ENCODE measurements at regions not wholly inside any gene's neighbourhood (a gene's known extent, or its start where the extent isn't known, plus 50 kb on each side); places are given as distances from the start of the nearest gene placed in this dataset.

DNA sequence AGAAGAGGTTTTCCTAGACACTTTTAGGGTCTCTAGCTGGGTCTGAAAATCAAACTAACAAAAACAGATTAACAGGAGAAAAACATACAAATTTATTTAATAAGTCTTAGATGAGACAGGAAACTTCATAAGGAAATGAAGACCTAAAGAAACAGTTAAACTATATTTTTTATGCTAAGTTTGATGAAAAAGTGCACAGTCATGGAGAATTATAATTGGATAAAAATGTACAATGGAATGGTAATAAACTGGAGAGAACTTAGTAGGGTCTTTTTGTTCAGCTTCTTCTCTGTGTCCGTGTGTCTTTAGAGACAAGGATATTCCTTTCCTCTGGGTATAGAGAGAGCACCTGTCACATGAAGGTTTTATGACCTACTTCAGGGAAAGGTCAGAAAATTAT is 323.4 kb downstream of the RAB38 start:
- WGBS, 2 donors: 62 to 63% methylated on average over 1 of the region's 1 CpG
- H3K4me3 ChIP-seq (ENCODE audit: low read depth, poor library complexity, severe bottlenecking): no peak overlapping the region
- no peak for TF ChIP-seq POLR2A (IDR thresholded peaks at IDR 0.05)
- TF ChIP-seq, protein P1, sequence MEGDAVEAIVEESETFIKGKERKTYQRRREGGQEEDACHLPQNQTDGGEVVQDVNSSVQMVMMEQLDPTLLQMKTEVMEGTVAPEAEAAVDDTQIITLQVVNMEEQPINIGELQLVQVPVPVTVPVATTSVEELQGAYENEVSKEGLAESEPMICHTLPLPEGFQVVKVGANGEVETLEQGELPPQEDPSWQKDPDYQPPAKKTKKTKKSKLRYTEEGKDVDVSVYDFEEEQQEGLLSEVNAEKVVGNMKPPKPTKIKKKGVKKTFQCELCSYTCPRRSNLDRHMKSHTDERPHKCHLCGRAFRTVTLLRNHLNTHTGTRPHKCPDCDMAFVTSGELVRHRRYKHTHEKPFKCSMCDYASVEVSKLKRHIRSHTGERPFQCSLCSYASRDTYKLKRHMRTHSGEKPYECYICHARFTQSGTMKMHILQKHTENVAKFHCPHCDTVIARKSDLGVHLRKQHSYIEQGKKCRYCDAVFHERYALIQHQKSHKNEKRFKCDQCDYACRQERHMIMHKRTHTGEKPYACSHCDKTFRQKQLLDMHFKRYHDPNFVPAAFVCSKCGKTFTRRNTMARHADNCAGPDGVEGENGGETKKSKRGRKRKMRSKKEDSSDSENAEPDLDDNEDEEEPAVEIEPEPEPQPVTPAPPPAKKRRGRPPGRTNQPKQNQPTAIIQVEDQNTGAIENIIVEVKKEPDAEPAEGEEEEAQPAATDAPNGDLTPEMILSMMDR (IDR thresholded peaks at IDR 0.05): no peak
- no peak for DNase-seq (ENCODE audit: low spot score in 2 of 2)
- intact Hi-C loops (cut with DNase I; ENCODE audit: low total_unique reads): no loop called here

DNA sequence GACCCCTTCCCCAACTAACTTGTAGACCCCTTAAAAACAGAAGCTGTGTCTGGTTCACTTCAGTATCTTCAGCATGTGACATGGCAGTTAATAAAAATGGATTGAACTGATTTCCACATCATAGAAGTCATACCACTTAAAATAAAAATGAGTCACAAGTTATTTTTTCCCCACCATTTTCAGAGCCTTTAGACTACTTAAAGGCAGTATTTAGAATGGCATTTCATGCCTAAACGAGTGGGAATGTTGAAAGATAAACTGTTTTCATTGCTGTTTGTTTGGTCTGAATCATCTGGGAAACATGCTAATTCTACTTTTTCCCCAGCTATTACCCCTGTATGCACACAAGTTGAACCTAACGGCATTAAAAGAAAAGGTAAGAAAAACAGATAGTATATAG is 324.0 kb downstream of the RAB38 start:
- H3K4me3 ChIP-seq (ENCODE audit: low read depth, poor library complexity, severe bottlenecking): no peak overlapping the region
- DNase-seq (ENCODE audit: low spot score in 2 of 2): no peak
- intact Hi-C loops (cut with DNase I; ENCODE audit: low total_unique reads): no loop called here
- TF ChIP-seq, protein P1 (IDR thresholded peaks at IDR 0.05): no peak
- TF ChIP-seq POLR2A (IDR thresholded peaks at IDR 0.05): no peak
- 52 to 53% methylated on average over 2 of the region's 2 CpGs for WGBS, 2 donors

DNA sequence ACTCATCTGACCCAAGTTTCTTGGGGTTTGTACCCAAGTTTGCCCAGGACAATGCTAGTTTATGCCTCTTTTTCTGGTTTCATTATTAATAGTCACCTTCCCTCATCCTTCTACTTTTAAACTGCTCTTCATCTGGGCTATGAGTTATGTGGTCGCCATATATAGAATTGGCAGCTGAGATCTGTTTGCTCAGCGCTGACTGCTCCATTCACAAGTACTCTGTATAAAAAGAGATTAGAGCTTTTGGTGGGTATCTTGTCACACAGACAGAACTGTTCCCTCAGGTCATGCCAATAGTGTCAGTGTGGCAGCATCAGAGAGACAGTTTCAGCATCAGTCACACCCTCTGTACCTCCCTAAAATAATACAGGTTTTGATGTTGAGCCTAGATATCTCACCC is 326.0 kb downstream of the RAB38 start:
- intact Hi-C loops (cut with DNase I; ENCODE audit: low total_unique reads): no loop called here
- TF ChIP-seq, protein P1 (IDR thresholded peaks at IDR 0.05): no peak
- TF ChIP-seq POLR2A (IDR thresholded peaks at IDR 0.05): no peak
- H3K4me3 ChIP-seq (ENCODE audit: low read depth, poor library complexity, severe bottlenecking): no peak overlapping the region
- 91 to 93% methylated on average over 2 of the region's 2 CpGs for WGBS, 2 donors
- no peak for DNase-seq (ENCODE audit: low spot score in 2 of 2)

DNA sequence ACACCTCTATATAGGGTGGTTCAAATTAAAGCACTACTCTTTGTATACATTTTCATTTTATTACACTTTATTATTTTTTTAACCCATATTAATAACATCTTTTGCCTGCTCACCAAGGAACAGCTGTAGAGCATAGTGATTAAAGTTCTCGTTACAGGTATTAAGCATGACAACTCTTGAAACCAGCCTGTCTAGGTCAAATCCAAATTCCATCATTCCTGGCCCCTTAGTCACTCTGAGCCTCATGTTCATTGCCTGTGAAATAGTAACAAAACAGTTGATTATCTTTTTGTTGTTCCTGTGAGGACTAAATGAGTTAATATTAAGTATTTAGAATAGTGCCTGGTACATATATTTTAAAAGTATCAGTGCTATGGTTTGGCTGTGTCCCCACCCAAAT is 334.5 kb downstream of the RAB38 start:
- TF ChIP-seq POLR2A (IDR thresholded peaks at IDR 0.05): no peak
- TF ChIP-seq, protein P1 (IDR thresholded peaks at IDR 0.05): no peak
- 79 to 86% methylated on average over 1 of the region's 1 CpG for WGBS, 2 donors
- no peak overlapping the region for H3K4me3 ChIP-seq (ENCODE audit: low read depth, poor library complexity, severe bottlenecking)
- no peak for DNase-seq (ENCODE audit: low spot score in 2 of 2)
- intact Hi-C loops (cut with DNase I; ENCODE audit: low total_unique reads): no loop called here

DNA sequence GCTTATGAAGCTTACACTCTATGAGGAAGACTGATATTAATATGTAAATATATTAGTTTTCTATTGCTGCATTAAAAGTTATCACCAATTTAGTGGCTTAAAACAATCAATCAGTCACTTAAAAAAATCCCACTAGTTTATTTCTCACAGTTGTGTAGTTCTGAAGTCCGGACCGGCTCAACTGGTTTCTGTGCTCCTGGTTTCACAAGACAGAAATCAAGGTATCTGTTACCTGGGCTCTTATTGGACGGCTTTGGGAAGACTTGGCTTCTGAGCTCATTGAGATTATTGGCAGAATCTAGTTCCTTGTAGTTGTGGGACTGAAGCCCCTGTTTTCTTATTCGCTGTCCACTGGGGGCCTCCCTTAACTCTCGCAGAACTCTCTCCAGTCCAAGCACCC is 343.0 kb downstream of the RAB38 start:
- intact Hi-C loops (cut with DNase I; ENCODE audit: low total_unique reads): no loop called here
- TF ChIP-seq, protein P1 (IDR thresholded peaks at IDR 0.05): no peak
- no peak for TF ChIP-seq POLR2A (IDR thresholded peaks at IDR 0.05)
- no peak for DNase-seq (ENCODE audit: low spot score in 2 of 2)
- no peak overlapping the region for H3K4me3 ChIP-seq (ENCODE audit: low read depth, poor library complexity, severe bottlenecking)
- 65% methylated on average over 5 of the region's 5 CpGs for WGBS, 2 donors

DNA sequence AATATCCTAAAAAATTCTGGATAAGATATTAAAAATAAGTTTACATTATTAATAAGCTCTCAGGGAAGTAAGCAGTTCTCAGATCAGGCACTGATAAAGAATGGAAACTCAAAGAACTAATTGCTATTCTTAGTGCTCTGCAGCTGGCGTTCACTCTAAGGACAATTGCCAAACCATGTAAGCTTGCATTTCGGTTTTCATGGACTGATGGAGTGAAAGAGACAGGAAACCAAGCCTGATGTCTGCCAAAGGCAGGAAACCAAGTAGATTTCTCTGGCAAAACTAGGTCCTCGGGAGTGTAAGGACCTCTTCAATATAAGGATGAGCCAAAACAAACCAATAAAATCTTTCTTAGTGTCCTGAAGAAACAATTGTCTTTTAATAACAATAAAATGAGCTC is 355.2 kb downstream of the RAB38 start:
- TF ChIP-seq, protein P1 (IDR thresholded peaks at IDR 0.05): no peak
- no peak for TF ChIP-seq POLR2A (IDR thresholded peaks at IDR 0.05)
- no peak overlapping the region for H3K4me3 ChIP-seq (ENCODE audit: low read depth, poor library complexity, severe bottlenecking)
- 12 to 13% methylated on average over 3 of the region's 3 CpGs for WGBS, 2 donors
- DNase-seq (ENCODE audit: low spot score in 2 of 2): no peak
- intact Hi-C loops (cut with DNase I; ENCODE audit: low total_unique reads): no loop called here

Data from lower leg skin (tissue), 4 donors.